ENCODE measurements at regions not wholly inside any gene's neighbourhood (a gene's known extent, or its start where the extent isn't known, plus 50 kb on each side); places are given as distances from the start of the nearest gene placed in this dataset.

DNA sequence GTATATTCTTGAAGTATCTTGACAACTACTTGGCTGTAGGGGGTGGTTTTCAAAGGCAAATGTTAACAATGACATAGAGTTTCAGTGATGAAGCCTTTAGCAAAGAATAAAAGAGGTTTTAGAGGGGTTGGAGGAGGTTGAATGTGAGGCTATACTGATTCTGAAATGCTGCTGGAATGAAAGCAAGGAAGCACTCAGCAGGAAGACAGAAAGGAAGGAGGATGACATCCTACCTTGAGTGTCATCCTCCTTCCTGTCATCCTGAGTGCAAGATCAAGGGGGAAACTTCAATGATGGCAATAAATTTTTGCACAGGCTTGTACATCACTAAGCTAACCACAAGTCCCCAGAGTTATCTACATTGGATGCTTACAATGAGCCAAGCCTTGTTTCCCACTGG lies 120.5 kb downstream of the APIP start:
- no peak overlapping the region for H3K4me3 ChIP-seq (ENCODE audit: low read depth, low read length)
- no peak for DNase-seq (ENCODE audit: low read depth)
- no peak for TF ChIP-seq CTCF (IDR thresholded peaks at IDR 0.05; ENCODE audit: insufficient read depth, low read depth, low read length)

GRCh38 chr11:34794696-34795095 lies 121.5 kb downstream of the APIP start:
- TF ChIP-seq CTCF (IDR thresholded peaks at IDR 0.05; ENCODE audit: insufficient read depth, low read depth, low read length), result no peak
- DNase-seq (ENCODE audit: low read depth), result no peak
- no peak overlapping the region for H3K4me3 ChIP-seq (ENCODE audit: low read depth, low read length)

GRCh38 chr11:34793666-34794065 lies 122.5 kb downstream of the APIP start:
- no peak overlapping the region for H3K4me3 ChIP-seq (ENCODE audit: low read depth, low read length)
- DNase-seq (ENCODE audit: low read depth), result no peak

GRCh38 chr11:34792814-34793258 lies 123.3 kb downstream of the APIP start:
- no peak for TF ChIP-seq CTCF (IDR thresholded peaks at IDR 0.05; ENCODE audit: insufficient read depth, low read depth, low read length)
- DNase-seq (ENCODE audit: low read depth), result no peak
- no peak overlapping the region for H3K4me3 ChIP-seq (ENCODE audit: low read depth, low read length)

More at GRCh38 chr11:34793666-34794065, 122.5 kb downstream of the APIP start:
- no peak for TF ChIP-seq CTCF (IDR thresholded peaks at IDR 0.05; ENCODE audit: insufficient read depth, low read depth, low read length)

GRCh38 chr11:34791780-34792542 lies 124.2 kb downstream of the APIP start:
- no peak for DNase-seq (ENCODE audit: low read depth)
- TF ChIP-seq CTCF (IDR thresholded peaks at IDR 0.05; ENCODE audit: insufficient read depth, low read depth, low read length), result no peak
- H3K4me3 ChIP-seq (ENCODE audit: low read depth, low read length), result no peak overlapping the region

DNA sequence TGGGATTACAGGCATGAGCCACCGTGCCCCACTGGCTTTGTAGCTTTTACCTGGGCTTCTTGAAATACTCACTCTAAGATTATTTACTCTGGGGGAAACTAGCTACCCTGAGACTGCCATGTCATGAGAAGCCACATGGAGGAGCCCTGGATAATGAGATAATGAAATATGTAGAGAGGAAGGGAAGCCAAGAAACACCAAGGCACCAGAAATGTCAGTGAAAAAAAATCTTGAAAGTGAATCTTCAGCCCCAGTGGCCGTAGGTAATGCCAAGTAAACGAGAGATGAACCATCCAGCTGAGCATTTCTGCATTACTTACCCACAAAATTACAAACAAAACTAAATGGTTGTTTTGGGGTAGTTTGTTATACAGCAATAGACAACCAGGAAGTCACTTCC lies 125.6 kb downstream of the APIP start:
- TF ChIP-seq CTCF (IDR thresholded peaks at IDR 0.05; ENCODE audit: insufficient read depth, low read depth, low read length), result peak; percentile 8
- H3K4me3 ChIP-seq (ENCODE audit: low read depth, low read length), result no peak overlapping the region

More for the DNA sequence above, 125.6 kb downstream of the APIP start:
- no peak for DNase-seq (ENCODE audit: low read depth)
